GM10248 (cell line): ENCODE measurements at regions not wholly inside any gene's neighbourhood (a gene's known extent, or its start where the extent isn't known, plus 50 kb on each side); places are given as distances from the start of the nearest gene placed in this dataset.

Experiments used
- CTCF ChIA-PET: fragments of 300-600 bp; sonication (Branson Sonifier 250); formaldehyde crosslinking; extraction: SDS; loops from one replicate; lab custom pipeline; 2021; ENCODE audit warnings: antibody characterized with exemption; lab: Yijun Ruan, JAX
- POLR2A ChIA-PET: fragments of 350-650 bp; sonication (Branson Sonifier 250); formaldehyde crosslinking; extraction: SDS; loops from one replicate; lab custom pipeline; 2020; ENCODE audit warnings: antibody characterized with exemption; lab: Yijun Ruan, JAX
- DNase-seq: peaks from one replicate; pipeline ENCODE4 v3.0.0; 2012; ENCODE audit errors: extremely low spot score
- TF ChIP-seq, protein P1 (sequence below): IDR thresholded peaks from 2 replicates; pipeline ENCODE4 v1.5.1; 2012; ENCODE audit warnings: mild to moderate bottlenecking, low read depth; ENCODE audit errors: extremely low read depth, missing control alignments, control extremely low read depth

DNA sequence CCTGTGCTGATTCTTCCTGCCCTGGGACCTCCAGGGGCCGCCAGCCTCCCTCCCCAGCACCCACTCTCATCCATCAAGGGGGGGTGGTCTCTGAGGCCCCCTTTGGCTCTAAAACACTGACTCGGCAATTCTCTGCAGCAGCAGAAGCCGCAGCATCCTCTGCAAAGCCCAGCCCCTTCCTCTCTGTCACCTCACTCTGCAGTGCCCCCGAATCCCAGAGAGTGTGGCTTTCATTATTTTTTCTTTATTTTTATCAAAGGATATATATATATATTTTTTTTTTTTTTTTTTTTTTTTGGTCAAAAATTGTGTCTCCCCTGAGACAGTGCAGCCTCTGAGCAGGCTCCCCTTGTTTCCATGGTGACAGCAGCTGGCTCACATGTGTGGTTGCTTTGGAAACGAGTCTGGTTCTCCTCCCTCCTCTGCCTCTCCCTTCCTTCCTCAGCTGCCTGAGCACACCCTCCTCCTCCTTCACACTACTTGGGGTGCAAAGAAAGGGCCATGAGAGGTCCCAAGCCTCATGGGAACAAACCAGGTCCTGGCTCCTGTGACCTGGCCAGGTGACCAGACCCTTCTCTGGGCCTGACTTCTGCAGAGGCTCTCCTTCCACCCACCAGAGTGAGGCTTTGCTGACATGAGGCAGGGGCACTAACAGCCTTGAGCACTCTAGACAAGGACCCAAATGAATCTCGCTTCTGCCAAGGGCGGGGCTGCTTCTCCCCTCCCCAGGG is 100.5 kb downstream of the LRRC74A start:
- peak; percentile 80 for DNase-seq
- CTCF ChIA-PET, result interaction anchor here (2.2 kb wide), 1 partner anchor 10 kb away, joined by 6 read pairs; no protein-coding TSS in a partner anchor
- TF ChIP-seq, protein P1, sequence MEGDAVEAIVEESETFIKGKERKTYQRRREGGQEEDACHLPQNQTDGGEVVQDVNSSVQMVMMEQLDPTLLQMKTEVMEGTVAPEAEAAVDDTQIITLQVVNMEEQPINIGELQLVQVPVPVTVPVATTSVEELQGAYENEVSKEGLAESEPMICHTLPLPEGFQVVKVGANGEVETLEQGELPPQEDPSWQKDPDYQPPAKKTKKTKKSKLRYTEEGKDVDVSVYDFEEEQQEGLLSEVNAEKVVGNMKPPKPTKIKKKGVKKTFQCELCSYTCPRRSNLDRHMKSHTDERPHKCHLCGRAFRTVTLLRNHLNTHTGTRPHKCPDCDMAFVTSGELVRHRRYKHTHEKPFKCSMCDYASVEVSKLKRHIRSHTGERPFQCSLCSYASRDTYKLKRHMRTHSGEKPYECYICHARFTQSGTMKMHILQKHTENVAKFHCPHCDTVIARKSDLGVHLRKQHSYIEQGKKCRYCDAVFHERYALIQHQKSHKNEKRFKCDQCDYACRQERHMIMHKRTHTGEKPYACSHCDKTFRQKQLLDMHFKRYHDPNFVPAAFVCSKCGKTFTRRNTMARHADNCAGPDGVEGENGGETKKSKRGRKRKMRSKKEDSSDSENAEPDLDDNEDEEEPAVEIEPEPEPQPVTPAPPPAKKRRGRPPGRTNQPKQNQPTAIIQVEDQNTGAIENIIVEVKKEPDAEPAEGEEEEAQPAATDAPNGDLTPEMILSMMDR, result no peak
- POLR2A ChIA-PET, result no interaction called here

DNA sequence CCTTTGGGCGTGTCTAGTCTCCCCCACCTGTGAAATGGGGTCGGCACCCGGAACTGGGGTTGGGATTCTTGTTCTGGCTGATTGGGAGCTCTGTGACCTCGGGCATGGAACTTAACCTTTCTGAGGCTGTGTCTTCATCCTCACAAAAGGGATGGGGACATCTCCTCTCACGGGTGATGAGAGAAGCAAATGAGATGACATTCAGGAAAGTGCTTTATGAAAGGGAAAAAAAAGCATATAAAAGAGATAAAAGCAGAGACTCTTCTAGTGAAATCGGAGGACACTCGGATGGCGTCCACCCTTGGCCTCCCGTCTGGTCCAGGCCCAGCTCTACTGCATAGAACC is 98.9 kb downstream of the LRRC74A start:
- TF ChIP-seq, protein P1, result no peak
- ChIA-PET CTCF (interaction anchor here (0.8 to 5.6 kb wide), 7 partner anchors 8 to 168 kb away, joined by 3 to 47 read pairs (median 5); no protein-coding TSS in a partner anchor), POLR2A (no interaction called here)
- DNase-seq, result no peak

DNA sequence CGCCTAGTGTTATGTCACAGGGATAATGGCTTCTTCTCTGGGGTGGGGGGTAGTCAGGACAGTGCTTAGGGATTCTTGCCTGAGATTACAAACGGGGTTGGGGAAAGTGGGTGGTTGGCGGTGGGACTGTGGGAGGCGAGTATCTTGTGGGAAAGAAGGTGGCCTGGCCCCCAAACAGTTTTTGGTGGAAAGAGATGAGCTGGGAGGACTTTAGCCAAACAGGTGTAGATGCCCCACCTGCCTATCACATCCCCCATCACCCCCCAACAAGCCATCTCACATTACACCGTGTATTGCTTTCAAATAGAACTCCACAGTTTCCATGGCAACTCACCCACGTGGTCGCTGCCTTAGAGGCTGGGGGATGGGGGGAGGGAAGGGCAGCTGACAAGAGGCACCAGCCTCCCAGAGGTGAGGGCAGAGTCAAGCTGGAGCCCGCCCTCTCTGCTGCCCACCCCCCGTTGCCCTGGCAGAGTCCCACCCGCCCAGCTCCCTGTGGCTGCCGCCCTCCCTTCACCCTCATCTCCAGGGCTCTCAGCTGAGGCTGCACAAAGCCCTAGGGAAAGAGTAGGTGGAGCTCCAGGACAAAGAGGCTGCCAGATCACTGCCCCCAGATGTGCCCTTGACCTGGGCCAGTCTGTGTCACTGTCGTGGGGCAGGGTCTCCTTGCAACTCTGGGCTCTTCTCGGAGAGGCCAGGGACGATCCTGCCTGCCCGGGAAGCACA is 98.3 kb downstream of the LRRC74A start:
- no peak for DNase-seq
- CTCF ChIA-PET, result interaction anchor here (0.8 to 5.6 kb wide), 7 partner anchors 8 to 168 kb away, joined by 3 to 47 read pairs (median 5); no protein-coding TSS in a partner anchor
- POLR2A ChIA-PET, result no interaction called here
- TF ChIP-seq, protein P1, result no peak

DNA sequence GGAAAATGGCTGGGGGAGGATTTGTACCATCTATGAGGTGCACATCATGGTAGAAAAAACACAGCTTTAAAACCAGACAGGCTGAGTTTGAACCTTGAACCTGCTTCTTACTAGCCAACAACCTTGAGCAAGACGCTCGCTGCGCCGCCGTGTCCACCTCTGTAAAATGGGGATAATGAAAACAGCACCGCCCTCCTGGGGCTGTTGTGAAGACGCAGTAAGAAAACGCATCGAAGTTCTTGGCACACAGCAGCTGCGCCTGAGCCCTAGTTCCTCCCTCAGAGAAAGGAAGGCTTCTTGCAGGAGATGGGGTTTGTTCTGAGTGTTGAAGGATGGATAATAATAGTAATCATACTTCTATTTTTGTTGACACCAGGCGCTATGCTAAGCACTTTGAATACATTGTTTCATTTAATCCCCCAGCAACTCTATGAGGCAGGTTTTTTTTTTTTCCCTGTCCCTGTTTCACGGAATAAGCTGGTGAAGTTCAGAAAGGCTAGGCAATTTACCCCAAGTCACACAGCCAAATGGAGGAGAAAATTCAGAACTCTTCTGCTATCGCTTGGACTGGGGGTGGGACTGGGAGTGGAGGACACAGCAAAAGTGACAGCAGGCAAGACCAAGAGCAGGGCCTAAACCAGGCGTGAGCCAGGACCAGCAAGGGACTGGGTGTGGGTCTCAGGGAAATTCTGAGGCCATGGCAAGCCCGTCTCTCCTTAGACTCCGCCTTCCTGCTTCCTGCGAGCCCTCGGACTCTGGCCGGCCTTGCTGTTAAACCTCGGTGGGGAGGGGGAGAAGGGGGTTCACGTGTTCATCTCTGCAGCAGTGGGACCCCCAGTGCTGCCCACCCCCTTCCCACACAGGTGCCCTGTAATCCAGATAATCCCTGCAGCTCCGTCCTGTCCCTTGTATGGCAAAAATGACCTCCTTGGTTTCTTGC is 97.5 kb downstream of the LRRC74A start:
- DNase-seq, result no peak
- ChIA-PET POLR2A (no interaction called here), CTCF (interaction anchor here (0.9 to 15.4 kb wide), 5 partner anchors 11 to 172 kb away, joined by 3 to 247 read pairs (median 47); no protein-coding TSS in a partner anchor)
- TF ChIP-seq, protein P1, result no peak

DNA sequence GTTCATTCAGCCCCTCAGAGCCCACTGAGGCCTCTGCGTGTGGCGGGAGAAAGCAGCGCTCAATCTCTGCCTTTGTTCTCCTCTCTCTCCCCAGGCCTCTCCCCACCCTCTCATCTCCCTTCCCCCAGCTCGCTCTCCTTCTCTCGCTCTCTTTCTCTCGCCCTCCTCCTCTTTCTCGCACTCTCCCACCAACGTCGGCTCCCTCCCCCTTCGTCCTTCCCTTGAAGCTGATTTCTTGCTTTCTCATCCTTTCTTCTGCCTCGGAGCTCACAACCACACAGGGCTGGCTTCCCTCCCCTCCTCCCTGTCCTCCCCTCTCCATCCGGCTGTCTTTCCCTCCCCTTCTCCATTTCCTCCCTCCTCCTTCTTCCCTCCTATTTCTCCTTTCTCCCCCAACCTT is 96.4 kb downstream of the LRRC74A start:
- POLR2A ChIA-PET, result no interaction called here
- CTCF ChIA-PET, result interaction anchor here (0.9 to 15.7 kb wide), 5 partner anchors 10 to 173 kb away, joined by 3 to 399 read pairs (median 61); no protein-coding TSS in a partner anchor
- TF ChIP-seq, protein P1, result no peak
- DNase-seq, result no peak
